ENCODE measurements at regions not wholly inside any gene's neighbourhood (a gene's known extent, or its start where the extent isn't known, plus 50 kb on each side); places are given as distances from the start of the nearest gene placed in this dataset.

DNA sequence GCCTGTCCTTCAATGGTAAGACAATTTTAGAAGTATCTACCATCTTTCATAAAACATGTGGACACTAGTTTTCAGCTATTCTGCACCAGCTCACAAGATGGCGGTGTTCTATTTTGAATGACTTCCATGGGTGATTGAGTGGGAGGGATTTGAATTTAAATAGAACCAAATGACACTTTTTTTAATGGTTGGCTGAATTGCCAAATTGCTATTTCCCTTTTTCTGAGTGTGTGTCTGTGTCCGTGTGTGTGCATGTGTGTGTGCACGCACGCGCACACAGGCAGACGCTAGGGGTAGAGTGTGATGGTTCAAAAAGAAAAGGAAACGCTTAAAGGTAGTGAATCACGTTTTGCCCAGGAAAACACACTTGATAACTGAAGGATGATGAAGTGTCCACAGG is 362.6 kb downstream of the DAD1 start:
- TF ChIP-seq, protein P1, sequence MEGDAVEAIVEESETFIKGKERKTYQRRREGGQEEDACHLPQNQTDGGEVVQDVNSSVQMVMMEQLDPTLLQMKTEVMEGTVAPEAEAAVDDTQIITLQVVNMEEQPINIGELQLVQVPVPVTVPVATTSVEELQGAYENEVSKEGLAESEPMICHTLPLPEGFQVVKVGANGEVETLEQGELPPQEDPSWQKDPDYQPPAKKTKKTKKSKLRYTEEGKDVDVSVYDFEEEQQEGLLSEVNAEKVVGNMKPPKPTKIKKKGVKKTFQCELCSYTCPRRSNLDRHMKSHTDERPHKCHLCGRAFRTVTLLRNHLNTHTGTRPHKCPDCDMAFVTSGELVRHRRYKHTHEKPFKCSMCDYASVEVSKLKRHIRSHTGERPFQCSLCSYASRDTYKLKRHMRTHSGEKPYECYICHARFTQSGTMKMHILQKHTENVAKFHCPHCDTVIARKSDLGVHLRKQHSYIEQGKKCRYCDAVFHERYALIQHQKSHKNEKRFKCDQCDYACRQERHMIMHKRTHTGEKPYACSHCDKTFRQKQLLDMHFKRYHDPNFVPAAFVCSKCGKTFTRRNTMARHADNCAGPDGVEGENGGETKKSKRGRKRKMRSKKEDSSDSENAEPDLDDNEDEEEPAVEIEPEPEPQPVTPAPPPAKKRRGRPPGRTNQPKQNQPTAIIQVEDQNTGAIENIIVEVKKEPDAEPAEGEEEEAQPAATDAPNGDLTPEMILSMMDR (IDR thresholded peaks at IDR 0.05 in 4 of 5, conservative IDR thresholded peaks at IDR 0.05 in 1 of 5), result no peak
- no peak for TF ChIP-seq POLR2A (IDR thresholded peaks at IDR 0.05)
